ENCODE measurements at regions not wholly inside any gene's neighbourhood (a gene's known extent, or its start where the extent isn't known, plus 50 kb on each side); places are given as distances from the start of the nearest gene placed in this dataset.

DNA sequence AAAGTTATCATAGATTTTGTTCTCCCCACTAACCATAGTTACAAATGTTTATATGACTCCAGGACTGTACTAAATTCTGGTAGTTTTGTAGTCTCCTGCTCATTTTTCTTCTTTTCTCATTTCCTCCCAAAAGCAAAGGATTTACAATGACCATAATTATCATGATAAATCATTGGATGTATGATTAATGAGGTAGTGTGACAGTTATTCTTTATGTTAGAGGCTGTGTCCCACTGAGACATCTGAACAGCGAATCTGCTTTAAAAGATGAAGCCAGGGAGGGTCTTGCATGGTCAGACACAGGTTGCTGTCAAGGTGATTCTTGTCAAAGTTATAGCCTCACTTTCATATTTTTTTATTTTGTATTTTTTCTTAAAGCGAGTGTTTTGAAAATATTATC lies 285.2 kb upstream of the STXBP5 start:
- TF ChIP-seq, protein P1, sequence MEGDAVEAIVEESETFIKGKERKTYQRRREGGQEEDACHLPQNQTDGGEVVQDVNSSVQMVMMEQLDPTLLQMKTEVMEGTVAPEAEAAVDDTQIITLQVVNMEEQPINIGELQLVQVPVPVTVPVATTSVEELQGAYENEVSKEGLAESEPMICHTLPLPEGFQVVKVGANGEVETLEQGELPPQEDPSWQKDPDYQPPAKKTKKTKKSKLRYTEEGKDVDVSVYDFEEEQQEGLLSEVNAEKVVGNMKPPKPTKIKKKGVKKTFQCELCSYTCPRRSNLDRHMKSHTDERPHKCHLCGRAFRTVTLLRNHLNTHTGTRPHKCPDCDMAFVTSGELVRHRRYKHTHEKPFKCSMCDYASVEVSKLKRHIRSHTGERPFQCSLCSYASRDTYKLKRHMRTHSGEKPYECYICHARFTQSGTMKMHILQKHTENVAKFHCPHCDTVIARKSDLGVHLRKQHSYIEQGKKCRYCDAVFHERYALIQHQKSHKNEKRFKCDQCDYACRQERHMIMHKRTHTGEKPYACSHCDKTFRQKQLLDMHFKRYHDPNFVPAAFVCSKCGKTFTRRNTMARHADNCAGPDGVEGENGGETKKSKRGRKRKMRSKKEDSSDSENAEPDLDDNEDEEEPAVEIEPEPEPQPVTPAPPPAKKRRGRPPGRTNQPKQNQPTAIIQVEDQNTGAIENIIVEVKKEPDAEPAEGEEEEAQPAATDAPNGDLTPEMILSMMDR (conservative IDR thresholded peaks at IDR 0.05 in 1 of 2, IDR thresholded peaks at IDR 0.05 in 1 of 2; ENCODE audit: low read depth in 1 of 2, low read length in 2 of 2) = no peak
- no peak for TF ChIP-seq EZH2 (IDR thresholded peaks at IDR 0.05; ENCODE audit: low read length, missing control alignments)
